ENCODE measurements at regions not wholly inside any gene's neighbourhood (a gene's known extent, or its start where the extent isn't known, plus 50 kb on each side); places are given as distances from the start of the nearest gene placed in this dataset.

DNA sequence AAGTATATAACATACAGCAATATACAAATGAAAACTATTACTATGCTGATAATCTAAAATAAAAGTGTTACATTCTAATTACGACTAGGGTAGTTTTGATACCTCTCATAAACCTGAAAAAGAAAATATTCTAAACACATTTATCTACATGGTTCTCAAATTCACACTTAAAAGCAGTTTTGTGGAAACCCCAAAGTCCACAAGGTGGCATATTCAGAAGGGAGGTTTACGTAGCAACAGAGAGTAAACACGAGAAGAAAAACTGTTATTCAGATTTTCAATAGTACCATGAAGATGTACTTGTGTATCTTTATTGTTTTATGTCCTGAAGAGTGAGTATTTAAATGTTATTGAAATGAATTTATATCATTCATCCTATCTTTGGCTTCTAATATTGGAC lies 275.9 kb upstream of the KLHL1 start:
- TF ChIP-seq, protein P1, sequence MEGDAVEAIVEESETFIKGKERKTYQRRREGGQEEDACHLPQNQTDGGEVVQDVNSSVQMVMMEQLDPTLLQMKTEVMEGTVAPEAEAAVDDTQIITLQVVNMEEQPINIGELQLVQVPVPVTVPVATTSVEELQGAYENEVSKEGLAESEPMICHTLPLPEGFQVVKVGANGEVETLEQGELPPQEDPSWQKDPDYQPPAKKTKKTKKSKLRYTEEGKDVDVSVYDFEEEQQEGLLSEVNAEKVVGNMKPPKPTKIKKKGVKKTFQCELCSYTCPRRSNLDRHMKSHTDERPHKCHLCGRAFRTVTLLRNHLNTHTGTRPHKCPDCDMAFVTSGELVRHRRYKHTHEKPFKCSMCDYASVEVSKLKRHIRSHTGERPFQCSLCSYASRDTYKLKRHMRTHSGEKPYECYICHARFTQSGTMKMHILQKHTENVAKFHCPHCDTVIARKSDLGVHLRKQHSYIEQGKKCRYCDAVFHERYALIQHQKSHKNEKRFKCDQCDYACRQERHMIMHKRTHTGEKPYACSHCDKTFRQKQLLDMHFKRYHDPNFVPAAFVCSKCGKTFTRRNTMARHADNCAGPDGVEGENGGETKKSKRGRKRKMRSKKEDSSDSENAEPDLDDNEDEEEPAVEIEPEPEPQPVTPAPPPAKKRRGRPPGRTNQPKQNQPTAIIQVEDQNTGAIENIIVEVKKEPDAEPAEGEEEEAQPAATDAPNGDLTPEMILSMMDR (IDR thresholded peaks at IDR 0.05; ENCODE audit: insufficient read depth, low read length, poor library complexity, severe bottlenecking), result no peak
- TF ChIP-seq EZH2phosphoT487 (conservative IDR thresholded peaks at IDR 0.05; ENCODE audit: low read length), result no peak
